Chondrocyte (in vitro differentiated cells): ENCODE measurements at regions not wholly inside any gene's neighbourhood (a gene's known extent, or its start where the extent isn't known, plus 50 kb on each side); places are given as distances from the start of the nearest gene placed in this dataset.

Experiments used
- DNase-seq: peaks from one replicate; pipeline ENCODE4 v3.0.0; 2021; ENCODE audit warnings: mixed read lengths, low spot score
- H3K27ac Mint-ChIP-seq: one replicate; pipeline ENCODE4 v1.8.0; 2021; ENCODE audit warnings: mild to moderate bottlenecking, moderate library complexity, mixed read lengths; ENCODE audit not compliant: unreplicated experiment
- H3K27me3 Mint-ChIP-seq: 2 replicates; pipeline ENCODE4 v1.8.0; 2021; ENCODE audit warnings: low read depth, mixed read lengths
- H3K36me3 Mint-ChIP-seq: 2 replicates; pipeline ENCODE4 v1.8.0; 2021; ENCODE audit warnings: low read depth, mixed read lengths
- H3K4me1 Mint-ChIP-seq: 2 replicates; pipeline ENCODE4 v1.8.0; 2021; ENCODE audit warnings: low read depth, mild to moderate bottlenecking, mixed read lengths
- H3K4me3 Mint-ChIP-seq: one replicate; pipeline ENCODE4 v1.8.0; 2021; ENCODE audit warnings: mild to moderate bottlenecking, moderate library complexity, mixed read lengths; ENCODE audit not compliant: unreplicated experiment
- H3K9me3 Mint-ChIP-seq: 2 replicates; pipeline ENCODE4 v1.8.0; 2021; ENCODE audit warnings: low read depth, mixed read lengths
- CTCF ChIP-seq: fragments of 200-600 bp; sonication (generic); IDR thresholded peaks from 2 replicates; pipeline ENCODE4 v1.5.0; 2021; ENCODE audit warnings: antibody characterized with exemption, mild to moderate bottlenecking, moderate library complexity

DNA sequence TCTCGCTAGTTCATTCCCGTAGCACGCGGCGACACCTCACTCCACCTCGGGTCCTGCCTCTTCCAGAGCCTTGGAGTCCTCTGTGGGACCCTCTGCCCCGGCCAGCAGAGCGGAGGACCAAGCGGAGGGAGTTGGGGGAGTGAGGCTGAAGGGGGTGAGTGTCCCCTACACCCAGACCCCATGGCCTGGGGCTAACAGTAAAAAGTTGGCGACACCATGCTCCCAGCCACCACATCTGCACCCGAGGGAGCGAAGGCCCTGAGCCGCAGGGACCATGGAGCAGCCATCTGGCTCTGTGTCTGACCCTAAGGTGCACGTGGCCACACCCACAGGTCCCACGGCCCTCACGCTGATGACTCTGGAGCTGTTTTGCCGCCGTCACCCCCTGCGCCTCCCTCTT is 293.8 kb downstream of the BRD1 start:
- no peaks in the 10 kb centered on the region for H3K9me3 Mint-ChIP-seq
- no peaks in the 10 kb centered on the region for H3K4me1 Mint-ChIP-seq
- H3K4me3 Mint-ChIP-seq = no peak overlapping the region
- TF ChIP-seq CTCF = no peak
- H3K27ac Mint-ChIP-seq = no peak overlapping the region
- H3K27me3 Mint-ChIP-seq = peaks cover 34% of the 10 kb centered on the region
- H3K36me3 Mint-ChIP-seq = no peaks in the 10 kb centered on the region
- peak; percentile 63 for DNase-seq

DNA sequence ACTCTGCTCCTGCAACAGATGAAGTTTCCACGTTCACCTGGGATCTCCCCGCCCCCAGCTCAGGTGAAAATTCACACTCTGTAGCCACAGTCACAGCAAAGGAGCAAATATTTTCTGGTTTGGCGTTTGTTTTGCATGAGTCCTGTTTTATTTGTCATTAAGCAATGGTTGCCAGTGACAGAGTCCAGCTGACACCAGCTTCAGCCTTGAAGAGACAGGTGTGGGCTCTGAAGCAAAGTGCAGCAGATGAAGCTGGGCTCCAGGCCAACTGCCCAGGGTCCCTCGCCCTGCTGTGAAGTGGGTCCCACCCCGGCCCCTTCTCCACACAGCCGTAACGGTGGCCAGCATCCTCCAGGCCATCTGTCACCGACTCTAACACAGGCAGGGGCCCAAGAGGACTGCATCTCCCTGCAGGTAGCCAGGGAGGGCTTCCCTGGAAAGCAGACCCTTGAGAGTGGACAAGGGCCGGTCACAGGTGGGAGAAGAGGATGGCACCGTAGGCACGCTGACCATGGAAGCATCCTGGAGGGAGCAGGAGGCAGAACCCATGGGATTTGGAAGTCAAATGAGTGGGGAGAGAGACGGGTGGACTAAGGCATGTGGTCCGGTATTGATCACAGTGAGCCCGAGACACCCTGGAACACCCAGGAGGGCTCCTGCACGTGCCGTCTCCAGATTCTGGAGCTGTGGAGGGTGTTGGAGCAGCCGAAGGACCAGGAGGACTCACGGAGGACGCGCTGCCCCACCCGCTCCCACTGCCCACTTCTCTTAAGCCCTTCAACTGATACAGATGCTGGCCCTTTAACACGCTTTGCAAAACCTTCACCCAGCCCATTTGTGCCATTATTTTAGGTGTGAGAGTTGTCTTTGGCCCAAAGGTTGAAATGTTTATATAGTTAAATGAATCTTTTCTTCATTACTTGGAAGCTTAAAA is 294.5 kb downstream of the BRD1 start:
- no peak overlapping the region for H3K27ac Mint-ChIP-seq
- H3K9me3 Mint-ChIP-seq = no peaks in the 10 kb centered on the region
- no peak for TF ChIP-seq CTCF
- peak; percentile 55 for DNase-seq
- H3K27me3 Mint-ChIP-seq = peaks cover 34% of the 10 kb centered on the region
- no peaks in the 10 kb centered on the region for H3K36me3 Mint-ChIP-seq
- no peaks in the 10 kb centered on the region for H3K4me1 Mint-ChIP-seq
- no peak overlapping the region for H3K4me3 Mint-ChIP-seq

DNA sequence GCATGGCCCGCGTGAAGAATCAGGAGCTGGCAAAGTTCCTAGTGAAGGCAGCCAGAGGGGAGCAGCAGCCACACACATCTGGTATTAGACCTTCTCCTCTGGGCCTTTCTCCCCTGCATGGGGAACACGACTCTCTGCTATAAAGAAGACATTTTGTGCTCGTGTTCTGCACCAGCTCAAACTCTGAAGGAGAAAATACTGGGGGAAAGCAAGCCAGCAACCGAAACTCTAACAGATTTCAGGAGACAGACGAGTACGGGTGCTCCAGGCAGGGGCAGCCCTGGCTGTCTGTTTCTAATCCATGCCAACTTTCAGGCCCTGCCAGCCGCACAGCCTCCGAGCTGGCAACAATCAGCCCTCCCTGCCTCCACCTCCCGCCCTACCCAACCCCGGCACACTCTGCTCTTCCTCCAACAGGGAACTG is 296.3 kb downstream of the BRD1 start:
- DNase-seq = no peak
- H3K9me3 Mint-ChIP-seq = no peaks in the 10 kb centered on the region
- H3K27ac Mint-ChIP-seq = no peak overlapping the region
- peaks cover 30% of the 10 kb centered on the region for H3K27me3 Mint-ChIP-seq
- TF ChIP-seq CTCF = no peak
- H3K36me3 Mint-ChIP-seq = no peaks in the 10 kb centered on the region
- H3K4me3 Mint-ChIP-seq = no peak overlapping the region
- H3K4me1 Mint-ChIP-seq = no peaks in the 10 kb centered on the region

DNA sequence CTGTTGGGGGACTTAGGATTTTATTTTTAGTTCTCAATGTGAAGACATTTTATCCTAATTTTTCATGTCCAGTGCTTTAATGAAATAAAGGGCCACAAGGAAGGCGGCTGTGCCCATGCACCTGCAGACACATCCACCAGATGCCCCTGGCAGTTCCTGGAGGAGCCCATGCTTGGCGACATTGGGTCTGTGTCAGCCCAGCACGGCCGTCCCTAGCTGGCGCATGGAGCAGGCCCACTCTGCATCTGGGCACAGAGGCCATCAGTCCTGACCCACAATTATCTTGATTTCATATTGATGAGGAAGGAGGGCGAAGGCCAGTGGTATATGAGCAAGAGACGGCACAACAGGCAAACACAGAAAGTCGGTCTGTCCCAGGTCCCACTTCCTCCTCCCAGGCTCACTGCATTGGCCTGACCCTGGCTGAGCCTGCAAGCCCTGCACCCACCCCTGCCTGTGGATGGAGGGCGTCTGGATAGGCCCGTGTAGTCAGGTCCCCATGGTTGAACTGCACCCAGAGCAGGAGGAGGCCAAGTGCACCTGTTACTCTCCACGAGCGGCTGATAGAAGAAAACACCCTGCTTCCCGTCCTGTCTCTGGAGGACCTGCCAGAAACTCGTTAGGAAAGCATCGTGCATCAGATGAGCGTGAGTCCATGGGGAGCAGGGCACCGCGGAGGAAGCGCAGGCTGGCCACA is 296.9 kb downstream of the BRD1 start:
- no peaks in the 10 kb centered on the region for H3K36me3 Mint-ChIP-seq
- H3K9me3 Mint-ChIP-seq = no peaks in the 10 kb centered on the region
- TF ChIP-seq CTCF = no peak
- no peak overlapping the region for H3K27ac Mint-ChIP-seq
- no peaks in the 10 kb centered on the region for H3K4me1 Mint-ChIP-seq
- peaks cover 24% of the 10 kb centered on the region for H3K27me3 Mint-ChIP-seq
- no peak for DNase-seq
- H3K4me3 Mint-ChIP-seq = no peak overlapping the region

DNA sequence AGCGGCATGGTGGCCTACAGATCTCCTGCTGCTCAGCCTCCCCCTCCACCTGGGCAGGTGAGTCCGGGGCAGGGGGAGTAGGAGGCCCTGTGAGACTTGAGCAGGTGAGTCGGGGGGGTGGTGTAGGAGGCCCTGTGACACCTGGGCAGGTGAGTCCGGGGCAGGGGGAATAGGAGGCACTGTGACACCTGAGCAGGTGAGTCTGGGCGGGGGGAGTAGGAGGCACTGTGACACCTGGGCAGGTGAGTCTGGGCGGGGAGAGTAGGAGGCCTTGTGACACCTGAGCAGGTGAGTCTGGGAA is 299.3 kb downstream of the BRD1 start:
- H3K4me1 Mint-ChIP-seq = no peaks in the 10 kb centered on the region
- no peaks in the 10 kb centered on the region for H3K36me3 Mint-ChIP-seq
- H3K27me3 Mint-ChIP-seq = peaks cover 12% of the 10 kb centered on the region
- H3K27ac Mint-ChIP-seq = no peak overlapping the region
- TF ChIP-seq CTCF = no peak
- no peak overlapping the region for H3K4me3 Mint-ChIP-seq
- DNase-seq = no peak
- no peaks in the 10 kb centered on the region for H3K9me3 Mint-ChIP-seq
